ENCODE measurements at regions not wholly inside any gene's neighbourhood (a gene's known extent, or its start where the extent isn't known, plus 50 kb on each side); places are given as distances from the start of the nearest gene placed in this dataset.

- TF ChIP-seq CTCF (conservative IDR thresholded peaks at IDR 0.05; ENCODE audit: low read depth, low read length): no peak
- no peak for TF ChIP-seq EZH2 (IDR thresholded peaks at IDR 0.05; ENCODE audit: borderline replicate concordance, low read depth, low read length, poor library complexity, severe bottlenecking)
These were observed 55.1 kb upstream of the LAMA2 start for GRCh38 chr6:128827675-128828464.

DNA sequence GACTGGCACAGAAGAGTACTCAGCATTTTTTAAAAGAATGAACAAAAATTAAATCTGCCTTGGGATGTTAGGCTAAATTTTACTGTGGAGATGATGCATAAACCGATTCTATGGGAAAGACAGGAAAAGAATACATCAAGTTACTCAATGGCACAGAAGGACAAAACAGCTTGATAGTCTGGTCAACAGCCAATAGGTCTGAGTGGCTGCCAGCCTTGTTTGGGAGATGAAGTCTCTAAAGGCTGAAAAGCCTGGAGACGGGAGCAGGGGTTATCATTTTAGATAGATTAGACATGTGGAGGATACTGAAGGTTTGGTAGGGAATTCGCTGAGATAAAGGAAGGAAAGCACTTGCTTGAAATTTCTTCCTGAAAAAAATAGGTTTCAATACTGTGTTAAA, 56.3 kb upstream of the LAMA2 start:
- intact Hi-C loops (cut with micrococcal nuclease; ENCODE audit: unreplicated experiment): no loop called here
- ChIA-PET CTCF (no interaction called here), POLR2A (ENCODE audit: low non-redundant PET) (no interaction called here)
- DNase-seq (ENCODE audit: low spot score): no peak
- no peaks in the 10 kb centered on the region for H3K36me3 ChIP-seq (ENCODE audit: insufficient read depth, low read length, poor library complexity, severe bottlenecking)
- no peaks in the 10 kb centered on the region for H3K9me3 ChIP-seq (ENCODE audit: low read depth, low read length, poor library complexity, severe bottlenecking)
- H3K4me1 ChIP-seq (ENCODE audit: insufficient read depth, low read length, poor library complexity, severe bottlenecking): no peaks in the 10 kb centered on the region
- no peak overlapping the region for H3K4me3 ChIP-seq (ENCODE audit: low read depth, low read length, poor library complexity, severe bottlenecking)
- no TSS peak for BruUV-seq (replicated peaks)
- H3K27me3 ChIP-seq (replicated peaks; ENCODE audit: insufficient read depth, low read depth, low read length, poor library complexity): no peaks in the 10 kb centered on the region
- no peak for TF ChIP-seq CTCF (conservative IDR thresholded peaks at IDR 0.05; ENCODE audit: low read depth, low read length)
- TF ChIP-seq EZH2 (IDR thresholded peaks at IDR 0.05; ENCODE audit: borderline replicate concordance, low read depth, low read length, poor library complexity, severe bottlenecking): no peak
- H3K27ac ChIP-seq (ENCODE audit: low read depth, low read length, poor library complexity, severe bottlenecking): no peak overlapping the region

More at GRCh38 chr6:128827675-128828464, 55.1 kb upstream of the LAMA2 start:
- no peak overlapping the region for H3K4me3 ChIP-seq (ENCODE audit: low read depth, low read length, poor library complexity, severe bottlenecking)
- H3K9me3 ChIP-seq (ENCODE audit: low read depth, low read length, poor library complexity, severe bottlenecking): no peaks in the 10 kb centered on the region
- ChIA-PET CTCF (no interaction called here), POLR2A (ENCODE audit: low non-redundant PET) (no interaction called here)
- BruUV-seq (replicated peaks): no TSS peak
- DNase-seq (ENCODE audit: low spot score): no peak
- no peaks in the 10 kb centered on the region for H3K36me3 ChIP-seq (ENCODE audit: insufficient read depth, low read length, poor library complexity, severe bottlenecking)
- H3K27ac ChIP-seq (ENCODE audit: low read depth, low read length, poor library complexity, severe bottlenecking): no peak overlapping the region
- no peaks in the 10 kb centered on the region for H3K4me1 ChIP-seq (ENCODE audit: insufficient read depth, low read length, poor library complexity, severe bottlenecking)
- intact Hi-C loops (cut with micrococcal nuclease; ENCODE audit: unreplicated experiment): no loop called here
- no peaks in the 10 kb centered on the region for H3K27me3 ChIP-seq (replicated peaks; ENCODE audit: insufficient read depth, low read depth, low read length, poor library complexity)

DNA sequence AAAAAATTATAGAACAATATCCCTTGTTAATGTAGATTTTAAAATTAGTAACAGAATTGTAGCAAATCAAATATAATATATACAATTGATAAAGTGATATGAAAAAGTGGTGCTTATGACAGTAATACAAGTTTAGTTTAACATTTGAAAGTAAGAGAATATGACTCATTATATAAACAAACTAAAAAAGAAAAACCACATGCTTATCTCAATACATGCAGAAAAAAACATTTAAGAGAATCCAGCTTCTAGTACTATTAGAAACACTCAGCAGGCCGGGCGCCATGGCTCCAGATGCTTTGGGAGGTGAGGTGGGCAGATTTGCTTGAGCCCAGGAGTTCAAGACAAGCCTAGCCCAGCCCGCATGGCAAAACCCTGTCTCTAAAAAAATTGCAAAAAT, 60.7 kb upstream of the LAMA2 start:
- Histone ChIP-seq H3K4me1 (ENCODE audit: insufficient read depth, low read length, poor library complexity, severe bottlenecking) (no peaks in the 10 kb centered on the region), H3K9me3 (ENCODE audit: low read depth, low read length, poor library complexity, severe bottlenecking) (no peaks in the 10 kb centered on the region), H3K27ac (ENCODE audit: low read depth, low read length, poor library complexity, severe bottlenecking) (no peak overlapping the region), H3K36me3 (ENCODE audit: insufficient read depth, low read length, poor library complexity, severe bottlenecking) (no peaks in the 10 kb centered on the region), H3K27me3 (replicated peaks; ENCODE audit: insufficient read depth, low read depth, low read length, poor library complexity) (no peaks in the 10 kb centered on the region), H3K4me3 (ENCODE audit: low read depth, low read length, poor library complexity, severe bottlenecking) (no peak overlapping the region)
- TF ChIP-seq EZH2 (IDR thresholded peaks at IDR 0.05; ENCODE audit: borderline replicate concordance, low read depth, low read length, poor library complexity, severe bottlenecking): no peak
- TF ChIP-seq CTCF (conservative IDR thresholded peaks at IDR 0.05; ENCODE audit: low read depth, low read length): no peak
- CTCF ChIA-PET: no interaction called here
- DNase-seq (ENCODE audit: low spot score): no peak
- intact Hi-C loops (cut with micrococcal nuclease; ENCODE audit: unreplicated experiment): no loop called here
- POLR2A ChIA-PET (ENCODE audit: low non-redundant PET): no interaction called here
- no TSS peak for BruUV-seq (replicated peaks)

Data from A673 (cell line).